ENCODE measurements at regions not wholly inside any gene's neighbourhood (a gene's known extent, or its start where the extent isn't known, plus 50 kb on each side); places are given as distances from the start of the nearest gene placed in this dataset.

GRCh38 chr2:228864131-228864530, 407.0 kb downstream of the PID1 start:
- no peak for DNase-seq (ENCODE audit: low spot score)

GRCh38 chr2:228860601-228861285, 410.3 kb downstream of the PID1 start:
- no peak for DNase-seq (ENCODE audit: low spot score)

GRCh38 chr2:228853151-228853550, 417.9 kb downstream of the PID1 start:
- DNase-seq (ENCODE audit: low spot score): no peak

- no peak for DNase-seq (ENCODE audit: low spot score)
Observed at GRCh38 chr2:228848638-228849037, 422.4 kb downstream of the PID1 start.

GRCh38 chr2:228847684-228848083, 423.4 kb downstream of the PID1 start:
- no peak for DNase-seq (ENCODE audit: low spot score)

- no peak for DNase-seq (ENCODE audit: low spot score)
Observed at GRCh38 chr2:228846161-228846560, 424.9 kb downstream of the PID1 start.

GRCh38 chr2:228845162-228845925, 425.7 kb downstream of the PID1 start:
- DNase-seq (ENCODE audit: low spot score): no peak

GRCh38 chr2:228841877-228842276, 429.2 kb downstream of the PID1 start:
- DNase-seq (ENCODE audit: low spot score): peak; percentile 76

- DNase-seq (ENCODE audit: low spot score): no peak
Observed at GRCh38 chr2:228841475-228841874, 429.6 kb downstream of the PID1 start.

- no peak for DNase-seq (ENCODE audit: low spot score)
Observed at GRCh38 chr2:228840743-228841114, 430.4 kb downstream of the PID1 start.

- DNase-seq (ENCODE audit: low spot score): no peak
Observed at GRCh38 chr2:228840113-228840742, 430.9 kb downstream of the PID1 start.

GRCh38 chr2:228839421-228839876, 431.6 kb downstream of the PID1 start:
- no peak for DNase-seq (ENCODE audit: low spot score)

- no peak for DNase-seq (ENCODE audit: low spot score)
Observed at GRCh38 chr2:228838819-228839218, 432.3 kb downstream of the PID1 start.

GRCh38 chr2:228828397-228828796, 442.7 kb downstream of the PID1 start:
- DNase-seq (ENCODE audit: low spot score): no peak

GRCh38 chr2:228827056-228827700, 443.9 kb downstream of the PID1 start:
- DNase-seq (ENCODE audit: low spot score): no peak

- DNase-seq (ENCODE audit: low spot score): no peak
Observed at GRCh38 chr2:228819701-228820100, 451.4 kb downstream of the PID1 start.

GRCh38 chr2:228802181-228803071, 468.7 kb downstream of the PID1 start:
- no peak for DNase-seq (ENCODE audit: low spot score)

- no peak for DNase-seq (ENCODE audit: low spot score)
Observed at GRCh38 chr2:228801451-228801850, 469.6 kb downstream of the PID1 start.

GRCh38 chr2:228799208-228799588, 471.9 kb downstream of the PID1 start:
- no peak for DNase-seq (ENCODE audit: low spot score)

- no peak for DNase-seq (ENCODE audit: low spot score)
Observed at GRCh38 chr2:228798458-228799207, 472.5 kb downstream of the PID1 start.

- DNase-seq (ENCODE audit: low spot score): no peak
Observed at GRCh38 chr2:228796386-228796785, 474.7 kb downstream of the PID1 start.

Measured in H4 (cell line).